WTC11 (cell line): ENCODE measurements at regions not wholly inside any gene's neighbourhood (a gene's known extent, or its start where the extent isn't known, plus 50 kb on each side); places are given as distances from the start of the nearest gene placed in this dataset.

Source experiments
- ATAC-seq: fragments of 200-7000 bp; cut with Tn5 transposase; 2 replicates; pipeline ENCODE4 v1.10.0; 2021; ENCODE audit warnings: mild to moderate bottlenecking, moderate library complexity
- CTCF ChIA-PET: fragments of 300-600 bp; sonication (Branson Sonifier 250); formaldehyde crosslinking; loops from one replicate; lab custom pipeline; 2021; ENCODE audit warnings: antibody characterized with exemption; lab: Charles Lee
- POLR2A ChIA-PET: fragments of 350-600 bp; sonication (Branson Sonifier 250); formaldehyde crosslinking; loops from one replicate; lab custom pipeline; 2021; ENCODE audit warnings: antibody characterized with exemption; lab: Charles Lee
- DNase-seq: peaks from one replicate; pipeline ENCODE4 v3.0.0; 2021; ENCODE audit warnings: low spot score
- H3K27ac Mint-ChIP-seq: 2 replicates; pipeline ENCODE4 v1.8.0; 2021; ENCODE audit warnings: mixed read lengths
- H3K27me3 Mint-ChIP-seq: 2 replicates; pipeline ENCODE4 v1.8.0; 2021; ENCODE audit warnings: low read depth, mild to moderate bottlenecking, moderate library complexity, mixed read lengths
- H3K36me3 Mint-ChIP-seq: 2 replicates; pipeline ENCODE4 v1.8.0; 2021; ENCODE audit warnings: mixed read lengths
- H3K4me1 Mint-ChIP-seq: 2 replicates; pipeline ENCODE4 v1.8.0; 2022; ENCODE audit warnings: mixed read lengths
- H3K4me3 Mint-ChIP-seq: 2 replicates; pipeline ENCODE4 v1.8.0; 2021; ENCODE audit warnings: mild to moderate bottlenecking, moderate library complexity, mixed read lengths
- H3K9me3 Mint-ChIP-seq: 2 replicates; pipeline ENCODE4 v1.8.0; 2021; ENCODE audit warnings: mixed read lengths
- ESRRA ChIP-seq: sonication (generic); formaldehyde crosslinking; IDR thresholded peaks from 2 replicates; pipeline ENCODE4 v1.8.1; 2022; ENCODE audit warnings: mild to moderate bottlenecking, missing genetic modification reagents, borderline replicate concordance
- GRHL2 ChIP-seq: fragments of 250-450 bp; sonication (Bioruptor Pico); IDR thresholded peaks from 2 replicates; pipeline ENCODE4 v1.8.0; 2022; ENCODE audit warnings: mild to moderate bottlenecking, moderate library complexity; ENCODE audit not compliant: insufficient replicate concordance, severe bottlenecking
- JAZF1 ChIP-seq: fragments of 250-450 bp; sonication (Bioruptor Pico); IDR thresholded peaks from 2 replicates; pipeline ENCODE4 v1.9.0; 2021; ENCODE audit warnings: moderate library complexity, mild to moderate bottlenecking, inconsistent platforms
- SOX15 ChIP-seq: fragments of 250-450 bp; sonication (Bioruptor Pico); IDR thresholded peaks from 2 replicates; pipeline ENCODE4 v1.9.0; 2021; ENCODE audit warnings: mild to moderate bottlenecking
- TEAD4 ChIP-seq: sonication (generic); formaldehyde crosslinking; IDR thresholded peaks from 2 replicates; pipeline ENCODE4 v1.8.0; 2022; ENCODE audit warnings: mild to moderate bottlenecking, missing genetic modification reagents
- ZNF219 ChIP-seq: sonication (generic); formaldehyde crosslinking; IDR thresholded peaks from 2 replicates; pipeline ENCODE4 v1.8.0; 2023; ENCODE audit warnings: missing genetic modification reagents, mild to moderate bottlenecking, borderline replicate concordance
- ZNF232 ChIP-seq: sonication (generic); formaldehyde crosslinking; IDR thresholded peaks from 2 replicates; pipeline ENCODE4 v1.8.0; 2022; ENCODE audit warnings: mild to moderate bottlenecking, missing genetic modification reagents
- TF ChIP-seq, protein P1 (sequence below): fragments of 250-450 bp; sonication (Bioruptor Pico); conservative IDR thresholded peaks from 2 replicates; pipeline ENCODE4 v1.9.0; 2021; ENCODE audit warnings: mild to moderate bottlenecking
- TF ChIP-seq, protein P2 (sequence below): fragments of 250-450 bp; sonication (Bioruptor Pico); IDR thresholded peaks from 2 replicates; pipeline ENCODE4 v1.9.0; 2021; ENCODE audit warnings: mild to moderate bottlenecking
- TF ChIP-seq, protein P3 (sequence below): sonication (generic); formaldehyde crosslinking; IDR thresholded peaks from 2 replicates; pipeline ENCODE4 v1.8.1; 2023; ENCODE audit warnings: mild to moderate bottlenecking, missing genetic modification reagents
- TF ChIP-seq, protein P4 (sequence below): sonication (generic); formaldehyde crosslinking; IDR thresholded peaks from 2 replicates; pipeline ENCODE4 v1.8.1; 2022; ENCODE audit warnings: mild to moderate bottlenecking, moderate library complexity, missing genetic modification reagents
- TF ChIP-seq, protein P5 (sequence below): sonication (generic); formaldehyde crosslinking; IDR thresholded peaks from 2 replicates; pipeline ENCODE4 v1.8.1; 2023; ENCODE audit warnings: mild to moderate bottlenecking, missing genetic modification reagents, moderate library complexity

DNA sequence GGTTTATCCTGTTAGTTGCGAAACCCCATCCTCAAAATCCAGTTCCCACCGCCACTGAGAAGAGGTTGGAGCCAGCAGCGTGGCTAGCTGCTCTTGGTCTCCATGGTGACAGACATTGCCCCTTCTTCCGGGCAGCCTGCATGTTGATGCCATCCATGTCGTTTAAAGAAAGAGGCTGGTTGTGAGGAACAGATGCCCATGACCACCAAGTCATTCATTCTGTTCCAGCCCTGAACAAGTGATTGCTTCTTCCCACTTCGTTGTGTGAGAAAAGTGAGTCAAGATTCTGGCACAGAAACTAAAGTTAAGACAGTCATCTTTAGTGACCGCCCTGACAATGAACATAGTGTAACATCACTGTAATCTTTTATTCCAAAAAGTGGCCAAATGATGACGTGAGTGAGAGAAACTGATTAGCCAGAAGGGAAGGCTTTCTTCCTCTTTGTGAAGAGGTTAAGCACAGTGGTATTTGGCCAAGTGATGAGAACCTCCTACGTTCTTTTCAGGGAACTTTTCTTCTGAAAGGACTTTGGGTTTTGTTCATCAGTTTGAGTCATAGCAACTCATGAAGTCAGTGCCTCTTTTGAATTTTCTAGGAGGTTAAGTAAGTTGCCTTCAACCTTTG is 272.5 kb downstream of the GALR1 start:
- TF ChIP-seq JAZF1 (CRISPR knock-in tag) (no peak), GRHL2 (no peak)
- TF ChIP-seq, protein P1, sequence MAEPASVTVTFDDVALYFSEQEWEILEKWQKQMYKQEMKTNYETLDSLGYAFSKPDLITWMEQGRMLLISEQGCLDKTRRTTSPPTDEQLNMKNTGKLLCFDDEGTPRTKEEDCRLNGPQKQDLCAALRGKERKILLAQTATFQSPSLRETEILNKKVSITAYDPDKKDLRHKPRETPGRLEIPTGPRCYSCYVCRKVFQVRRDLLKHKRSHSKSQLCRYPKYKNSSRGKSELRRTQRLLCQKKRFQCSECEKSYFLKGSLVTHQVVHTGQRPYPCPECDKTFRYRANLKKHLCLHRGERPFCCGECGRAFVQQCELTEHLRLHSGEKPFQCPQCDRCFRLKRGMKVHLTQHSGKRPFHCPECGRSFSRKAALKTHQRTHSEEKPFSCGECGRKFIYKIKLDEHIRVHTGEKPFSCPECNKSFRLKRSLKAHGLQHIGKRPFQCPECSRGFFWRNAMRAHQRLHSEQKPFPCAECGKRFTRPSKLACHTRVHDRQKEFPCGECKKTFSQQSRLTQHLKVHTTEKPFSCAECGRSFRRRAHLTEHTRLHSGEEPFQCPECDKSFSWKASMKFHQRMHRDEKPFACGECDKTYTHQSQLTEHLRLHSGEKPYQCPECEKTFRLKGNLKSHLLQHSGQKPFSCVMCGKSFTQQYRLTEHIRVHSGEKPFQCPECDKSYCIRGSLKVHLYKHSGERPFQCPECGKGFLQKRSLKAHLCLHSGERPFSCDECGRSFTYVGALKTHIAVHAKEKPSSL (CRISPR knock-in tag) = no peak
- TF ChIP-seq, protein P2, sequence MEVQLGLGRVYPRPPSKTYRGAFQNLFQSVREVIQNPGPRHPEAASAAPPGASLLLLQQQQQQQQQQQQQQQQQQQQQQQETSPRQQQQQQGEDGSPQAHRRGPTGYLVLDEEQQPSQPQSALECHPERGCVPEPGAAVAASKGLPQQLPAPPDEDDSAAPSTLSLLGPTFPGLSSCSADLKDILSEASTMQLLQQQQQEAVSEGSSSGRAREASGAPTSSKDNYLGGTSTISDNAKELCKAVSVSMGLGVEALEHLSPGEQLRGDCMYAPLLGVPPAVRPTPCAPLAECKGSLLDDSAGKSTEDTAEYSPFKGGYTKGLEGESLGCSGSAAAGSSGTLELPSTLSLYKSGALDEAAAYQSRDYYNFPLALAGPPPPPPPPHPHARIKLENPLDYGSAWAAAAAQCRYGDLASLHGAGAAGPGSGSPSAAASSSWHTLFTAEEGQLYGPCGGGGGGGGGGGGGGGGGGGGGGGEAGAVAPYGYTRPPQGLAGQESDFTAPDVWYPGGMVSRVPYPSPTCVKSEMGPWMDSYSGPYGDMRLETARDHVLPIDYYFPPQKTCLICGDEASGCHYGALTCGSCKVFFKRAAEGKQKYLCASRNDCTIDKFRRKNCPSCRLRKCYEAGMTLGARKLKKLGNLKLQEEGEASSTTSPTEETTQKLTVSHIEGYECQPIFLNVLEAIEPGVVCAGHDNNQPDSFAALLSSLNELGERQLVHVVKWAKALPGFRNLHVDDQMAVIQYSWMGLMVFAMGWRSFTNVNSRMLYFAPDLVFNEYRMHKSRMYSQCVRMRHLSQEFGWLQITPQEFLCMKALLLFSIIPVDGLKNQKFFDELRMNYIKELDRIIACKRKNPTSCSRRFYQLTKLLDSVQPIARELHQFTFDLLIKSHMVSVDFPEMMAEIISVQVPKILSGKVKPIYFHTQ (CRISPR knock-in tag) = no peak
- DNase-seq = no peak

DNA sequence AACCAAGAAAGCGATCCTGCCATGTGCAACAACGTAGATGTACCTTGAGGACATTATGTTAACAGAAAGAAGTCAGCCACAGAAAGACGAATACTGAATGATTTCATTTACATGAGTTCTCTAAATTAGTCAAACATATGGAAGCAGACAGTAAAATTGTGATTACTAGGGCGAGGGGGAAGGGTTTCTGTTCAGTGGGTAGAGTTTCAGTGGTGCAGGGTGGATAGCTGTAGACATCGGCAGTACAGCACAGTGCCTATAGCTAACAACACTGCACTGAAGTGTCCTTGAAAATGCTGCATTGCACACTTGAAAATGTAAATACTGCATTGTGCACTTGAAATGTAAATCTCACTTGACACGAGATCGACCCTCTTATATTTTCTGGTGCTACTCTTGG is 275.3 kb downstream of the GALR1 start:
- Mint-ChIP-seq H3K27ac (no peak overlapping the region), H3K4me3 (no peak overlapping the region), H3K4me1 (no peaks in the 10 kb centered on the region; the same call in 1 of the 2 replicates), H3K27me3 (no peaks in the 10 kb centered on the region), H3K9me3 (peaks cover 11% of the 10 kb centered on the region), H3K36me3 (peaks cover 7% of the 10 kb centered on the region; the same call in 1 of the 2 replicates)
- CTCF ChIA-PET = no interaction called here
- POLR2A ChIA-PET = no interaction called here
- TF ChIP-seq, protein P3, sequence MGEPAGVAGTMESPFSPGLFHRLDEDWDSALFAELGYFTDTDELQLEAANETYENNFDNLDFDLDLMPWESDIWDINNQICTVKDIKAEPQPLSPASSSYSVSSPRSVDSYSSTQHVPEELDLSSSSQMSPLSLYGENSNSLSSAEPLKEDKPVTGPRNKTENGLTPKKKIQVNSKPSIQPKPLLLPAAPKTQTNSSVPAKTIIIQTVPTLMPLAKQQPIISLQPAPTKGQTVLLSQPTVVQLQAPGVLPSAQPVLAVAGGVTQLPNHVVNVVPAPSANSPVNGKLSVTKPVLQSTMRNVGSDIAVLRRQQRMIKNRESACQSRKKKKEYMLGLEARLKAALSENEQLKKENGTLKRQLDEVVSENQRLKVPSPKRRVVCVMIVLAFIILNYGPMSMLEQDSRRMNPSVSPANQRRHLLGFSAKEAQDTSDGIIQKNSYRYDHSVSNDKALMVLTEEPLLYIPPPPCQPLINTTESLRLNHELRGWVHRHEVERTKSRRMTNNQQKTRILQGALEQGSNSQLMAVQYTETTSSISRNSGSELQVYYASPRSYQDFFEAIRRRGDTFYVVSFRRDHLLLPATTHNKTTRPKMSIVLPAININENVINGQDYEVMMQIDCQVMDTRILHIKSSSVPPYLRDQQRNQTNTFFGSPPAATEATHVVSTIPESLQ = no peak
- no peak for TF ChIP-seq ZNF232 (CRISPR knock-in tag)
- TF ChIP-seq, protein P4, sequence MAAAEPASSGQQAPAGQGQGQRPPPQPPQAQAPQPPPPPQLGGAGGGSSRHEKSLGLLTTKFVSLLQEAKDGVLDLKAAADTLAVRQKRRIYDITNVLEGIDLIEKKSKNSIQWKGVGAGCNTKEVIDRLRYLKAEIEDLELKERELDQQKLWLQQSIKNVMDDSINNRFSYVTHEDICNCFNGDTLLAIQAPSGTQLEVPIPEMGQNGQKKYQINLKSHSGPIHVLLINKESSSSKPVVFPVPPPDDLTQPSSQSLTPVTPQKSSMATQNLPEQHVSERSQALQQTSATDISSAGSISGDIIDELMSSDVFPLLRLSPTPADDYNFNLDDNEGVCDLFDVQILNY (CRISPR knock-in tag) = no peak
- no peak for TF ChIP-seq ZNF219 (CRISPR knock-in tag)
- TF ChIP-seq, protein P5, sequence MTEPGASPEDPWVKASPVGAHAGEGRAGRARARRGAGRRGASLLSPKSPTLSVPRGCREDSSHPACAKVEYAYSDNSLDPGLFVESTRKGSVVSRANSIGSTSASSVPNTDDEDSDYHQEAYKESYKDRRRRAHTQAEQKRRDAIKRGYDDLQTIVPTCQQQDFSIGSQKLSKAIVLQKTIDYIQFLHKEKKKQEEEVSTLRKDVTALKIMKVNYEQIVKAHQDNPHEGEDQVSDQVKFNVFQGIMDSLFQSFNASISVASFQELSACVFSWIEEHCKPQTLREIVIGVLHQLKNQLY (CRISPR knock-in tag) = no peak
- TF ChIP-seq, protein P2 (CRISPR knock-in tag) = no peak
- TF ChIP-seq ESRRA = no peak
- TF ChIP-seq SOX15 (CRISPR knock-in tag) = no peak
- TF ChIP-seq TEAD4 (CRISPR knock-in tag) = no peak
- ATAC-seq (no peak), DNase-seq (no peak)

More for the DNA sequence above, 272.5 kb downstream of the GALR1 start:
- Mint-ChIP-seq H3K4me1 (0 out of 2 replicates have a peak, but pooled peaks cover 2% of the 10 kb centered on the region), H3K9me3 (peaks cover 9% of the 10 kb centered on the region), H3K4me3 (no peak overlapping the region), H3K27me3 (no peaks in the 10 kb centered on the region), H3K36me3 (peaks cover 5% of the 10 kb centered on the region; the same call in 1 of the 2 replicates), H3K27ac (no peak overlapping the region)
- CTCF ChIA-PET = no interaction called here
- ATAC-seq = no peak
- POLR2A ChIA-PET = no interaction called here
